NT2/D1 (cell line): ENCODE measurements at regions not wholly inside any gene's neighbourhood (a gene's known extent, or its start where the extent isn't known, plus 50 kb on each side); places are given as distances from the start of the nearest gene placed in this dataset.

Experiments used
- SUZ12 ChIP-seq: IDR thresholded peaks from 2 replicates; pipeline ENCODE4 v1.6.1; 2011; ENCODE audit not compliant: insufficient read length, insufficient read depth; ENCODE audit errors: extremely low read depth
- ZNF274 ChIP-seq: IDR thresholded peaks from 2 replicates; pipeline ENCODE4 v1.6.1; 2011; ENCODE audit warnings: mild to moderate bottlenecking, low read depth, low read length

DNA sequence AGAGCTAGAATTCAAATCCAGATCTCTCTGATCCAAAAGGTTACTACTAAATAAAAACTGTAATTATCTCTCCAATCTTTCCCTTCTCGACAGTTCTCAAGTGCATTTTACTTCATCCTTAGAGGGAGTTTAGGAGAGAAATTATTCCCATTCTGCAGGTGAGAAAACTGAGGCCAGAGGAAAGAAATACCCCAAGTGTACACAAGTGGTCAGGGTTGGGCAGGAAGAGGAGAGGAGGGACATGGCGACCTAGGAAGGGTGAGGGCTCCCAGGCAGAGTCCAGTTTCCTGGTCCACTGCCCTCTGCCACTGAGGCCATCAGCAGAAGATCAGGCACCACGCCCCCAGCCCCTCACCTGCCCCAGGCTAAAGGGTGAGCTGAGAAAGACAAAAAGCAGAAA, 127.1 kb upstream of the RUNX3 start:
- TF ChIP-seq ZNF274 (no peak), SUZ12 (no peak)
